Panc1 (cell line): ENCODE measurements at regions not wholly inside any gene's neighbourhood (a gene's known extent, or its start where the extent isn't known, plus 50 kb on each side); places are given as distances from the start of the nearest gene placed in this dataset.

ENCODE experiments used
- ATAC-seq: fragments of 200-7000 bp; cut with Tn5 transposase; 2 replicates; pipeline ENCODE4 v1.9.1; 2020; ENCODE audit warnings: mild to moderate bottlenecking, moderate library complexity
- BruUV-seq: library from RNA; stranded (reverse); fragments of 400-500 nt; replicated peaks from 2 replicates; lab custom pipeline; 2021; lab: Mats Ljungman, UMichigan
- CTCF ChIA-PET: fragments of 300-600 bp; sonication (Branson Sonifier 250); formaldehyde crosslinking; loops from one replicate; lab custom pipeline; 2022; ENCODE audit warnings: antibody characterized with exemption; lab: Charles Lee
- POLR2A ChIA-PET: fragments of 300-600 bp; sonication (Branson Sonifier 250); formaldehyde crosslinking; loops from one replicate; lab custom pipeline; 2022; ENCODE audit warnings: antibody characterized with exemption; lab: Charles Lee
- DNase-seq: peaks from one replicate; pipeline ENCODE4 v3.0.0-alpha.2; 2010; ENCODE audit warnings: low read depth, low spot score
- H3K27ac ChIP-seq: 2 replicates; pipeline ENCODE4 v1.5.1; 2011; ENCODE audit warnings: mild to moderate bottlenecking, low read length, inconsistent platforms
- H3K27me3 ChIP-seq: fragments of 200-500 bp; sonication (Bioruptor generic); 2 replicates; pipeline ENCODE4 v1.6.0; 2014; ENCODE audit warnings: low read length, inconsistent platforms; ENCODE audit not compliant: control insufficient read depth, insufficient read depth
- H3K36me3 ChIP-seq: fragments of 200-500 bp; sonication (Bioruptor generic); 2 replicates; pipeline ENCODE4 v1.5.1; 2014; ENCODE audit warnings: inconsistent platforms, mild to moderate bottlenecking, low read length, moderate library complexity; ENCODE audit not compliant: control insufficient read depth, insufficient read depth
- H3K4me1 ChIP-seq: 2 replicates; pipeline ENCODE4 v1.5.1; 2011; ENCODE audit warnings: inconsistent platforms, mild to moderate bottlenecking, low read length, moderate library complexity; ENCODE audit not compliant: control insufficient read depth, insufficient read depth
- H3K4me3 ChIP-seq, 2 experiments: 2 replicates each; pipeline ENCODE4 v1.5.1; 2011 to 2012; ENCODE audit warnings: low read depth in 2 of 2, low read length in 2 of 2, mild to moderate bottlenecking in 2 of 2, inconsistent platforms in 1 of 2, moderate library complexity in 1 of 2
- H3K9me3 ChIP-seq: fragments of 200-500 bp; sonication (Bioruptor generic); 2 replicates; pipeline ENCODE4 v1.5.1; 2014; ENCODE audit warnings: low read depth, mild to moderate bottlenecking, inconsistent platforms, low read length, moderate library complexity; ENCODE audit not compliant: control insufficient read depth, insufficient read depth
- POLR2AphosphoS5 ChIP-seq: IDR thresholded peaks from 2 replicates; pipeline ENCODE4 v1.6.1; 2012; ENCODE audit warnings: mild to moderate bottlenecking, low read depth, low read length, moderate library complexity
- SIN3A ChIP-seq: IDR thresholded peaks from 2 replicates; pipeline ENCODE4 v1.6.1; 2012; ENCODE audit warnings: low read depth, mild to moderate bottlenecking, low read length, moderate library complexity, borderline replicate concordance; ENCODE audit not compliant: insufficient read depth
- TCF7L2 ChIP-seq: IDR thresholded peaks from 2 replicates; pipeline ENCODE4 v1.6.1; 2011; ENCODE audit warnings: mild to moderate bottlenecking, low read depth, low read length, inconsistent platforms
- in situ Hi-C: cut with HindIII; loops from 2 replicates; pipeline ENCODE4 v1.10.0; 2016; ENCODE audit warnings: low sequenced_read_pairs, low pct_unique_long_range_greater_than_20kb
- intact Hi-C: fragments of 100-400 bp; cut with micrococcal nuclease; formaldehyde crosslinking; loops from one replicate; pipeline ENCODE4 v1.10.0; 2022; ENCODE audit not compliant: unreplicated experiment
- TF ChIP-seq, protein P1 (sequence below), 2 experiments: IDR thresholded peaks; 2 replicates each; pipeline ENCODE4 v1.6.1; 2011 to 2012; ENCODE audit warnings: low read depth in 2 of 2, control low read depth in 1 of 2, low read length in 1 of 2, mild to moderate bottlenecking in 1 of 2, moderate library complexity in 1 of 2; ENCODE audit not compliant: insufficient read depth in 1 of 2
- TF ChIP-seq, protein P2 (sequence below): fragments of 450-650 bp; IDR thresholded peaks from 2 replicates; pipeline ENCODE4 v1.5.1; 2017; ENCODE audit warnings: mild to moderate bottlenecking

DNA sequence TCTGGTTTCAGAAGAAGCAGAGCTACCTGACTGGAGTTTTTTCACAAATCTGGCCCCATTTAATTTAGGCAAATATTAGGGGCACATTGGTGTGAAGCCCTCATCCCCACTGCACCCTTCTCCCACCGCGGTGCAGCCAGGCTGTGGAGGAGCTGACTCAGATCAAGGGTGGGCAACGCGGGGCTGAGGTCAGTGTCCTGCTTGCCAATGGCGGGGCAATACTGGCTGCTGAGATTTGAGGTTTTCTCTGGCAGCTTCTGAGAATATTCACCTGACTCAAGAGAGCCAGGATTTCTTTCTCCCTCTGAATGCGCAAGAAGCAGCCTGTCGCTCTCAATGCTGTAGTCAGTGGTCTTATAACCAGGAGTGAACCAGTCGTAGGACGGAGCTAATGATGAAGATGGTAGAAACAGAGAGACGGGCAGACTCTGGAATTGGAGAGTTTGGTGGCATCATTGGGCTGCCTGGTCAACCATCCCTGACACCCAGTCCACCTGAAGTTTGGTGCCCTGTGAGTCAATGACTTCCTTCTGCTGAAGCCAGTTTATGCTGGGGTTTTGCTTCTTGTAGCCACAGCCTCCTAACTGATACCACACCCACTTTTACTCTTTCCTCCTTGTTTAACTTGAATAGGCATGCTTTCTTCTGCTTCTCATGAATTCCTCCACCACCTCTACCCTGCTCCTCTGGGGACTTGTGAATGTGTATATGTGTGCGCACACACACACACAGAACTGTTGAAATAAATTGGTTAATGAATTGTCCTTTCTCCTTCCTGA lies 123.7 kb upstream of the CTBP2 start:
- ChIA-PET CTCF (no interaction called here), POLR2A (no interaction called here)
- ATAC-seq (no peak), DNase-seq (no peak)
- no peak overlapping the region for H3K27ac ChIP-seq
- H3K9me3 ChIP-seq: no peaks in the 10 kb centered on the region
- no peaks in the 10 kb centered on the region for H3K36me3 ChIP-seq
- H3K4me1 ChIP-seq: no peaks in the 10 kb centered on the region
- no peak overlapping the region for H3K4me3 ChIP-seq
- in situ Hi-C loops: no loop called here
- TF ChIP-seq, protein P1, sequence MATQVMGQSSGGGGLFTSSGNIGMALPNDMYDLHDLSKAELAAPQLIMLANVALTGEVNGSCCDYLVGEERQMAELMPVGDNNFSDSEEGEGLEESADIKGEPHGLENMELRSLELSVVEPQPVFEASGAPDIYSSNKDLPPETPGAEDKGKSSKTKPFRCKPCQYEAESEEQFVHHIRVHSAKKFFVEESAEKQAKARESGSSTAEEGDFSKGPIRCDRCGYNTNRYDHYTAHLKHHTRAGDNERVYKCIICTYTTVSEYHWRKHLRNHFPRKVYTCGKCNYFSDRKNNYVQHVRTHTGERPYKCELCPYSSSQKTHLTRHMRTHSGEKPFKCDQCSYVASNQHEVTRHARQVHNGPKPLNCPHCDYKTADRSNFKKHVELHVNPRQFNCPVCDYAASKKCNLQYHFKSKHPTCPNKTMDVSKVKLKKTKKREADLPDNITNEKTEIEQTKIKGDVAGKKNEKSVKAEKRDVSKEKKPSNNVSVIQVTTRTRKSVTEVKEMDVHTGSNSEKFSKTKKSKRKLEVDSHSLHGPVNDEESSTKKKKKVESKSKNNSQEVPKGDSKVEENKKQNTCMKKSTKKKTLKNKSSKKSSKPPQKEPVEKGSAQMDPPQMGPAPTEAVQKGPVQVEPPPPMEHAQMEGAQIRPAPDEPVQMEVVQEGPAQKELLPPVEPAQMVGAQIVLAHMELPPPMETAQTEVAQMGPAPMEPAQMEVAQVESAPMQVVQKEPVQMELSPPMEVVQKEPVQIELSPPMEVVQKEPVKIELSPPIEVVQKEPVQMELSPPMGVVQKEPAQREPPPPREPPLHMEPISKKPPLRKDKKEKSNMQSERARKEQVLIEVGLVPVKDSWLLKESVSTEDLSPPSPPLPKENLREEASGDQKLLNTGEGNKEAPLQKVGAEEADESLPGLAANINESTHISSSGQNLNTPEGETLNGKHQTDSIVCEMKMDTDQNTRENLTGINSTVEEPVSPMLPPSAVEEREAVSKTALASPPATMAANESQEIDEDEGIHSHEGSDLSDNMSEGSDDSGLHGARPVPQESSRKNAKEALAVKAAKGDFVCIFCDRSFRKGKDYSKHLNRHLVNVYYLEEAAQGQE (IDR thresholded peaks at IDR 0.05; ENCODE audit: insufficient read depth in 1 of 2, low read depth in 2 of 2, low read length in 1 of 2): no peak
- TF ChIP-seq POLR2AphosphoS5 (no peak), TCF7L2 (no peak), SIN3A (no peak)
- TF ChIP-seq, protein P2, sequence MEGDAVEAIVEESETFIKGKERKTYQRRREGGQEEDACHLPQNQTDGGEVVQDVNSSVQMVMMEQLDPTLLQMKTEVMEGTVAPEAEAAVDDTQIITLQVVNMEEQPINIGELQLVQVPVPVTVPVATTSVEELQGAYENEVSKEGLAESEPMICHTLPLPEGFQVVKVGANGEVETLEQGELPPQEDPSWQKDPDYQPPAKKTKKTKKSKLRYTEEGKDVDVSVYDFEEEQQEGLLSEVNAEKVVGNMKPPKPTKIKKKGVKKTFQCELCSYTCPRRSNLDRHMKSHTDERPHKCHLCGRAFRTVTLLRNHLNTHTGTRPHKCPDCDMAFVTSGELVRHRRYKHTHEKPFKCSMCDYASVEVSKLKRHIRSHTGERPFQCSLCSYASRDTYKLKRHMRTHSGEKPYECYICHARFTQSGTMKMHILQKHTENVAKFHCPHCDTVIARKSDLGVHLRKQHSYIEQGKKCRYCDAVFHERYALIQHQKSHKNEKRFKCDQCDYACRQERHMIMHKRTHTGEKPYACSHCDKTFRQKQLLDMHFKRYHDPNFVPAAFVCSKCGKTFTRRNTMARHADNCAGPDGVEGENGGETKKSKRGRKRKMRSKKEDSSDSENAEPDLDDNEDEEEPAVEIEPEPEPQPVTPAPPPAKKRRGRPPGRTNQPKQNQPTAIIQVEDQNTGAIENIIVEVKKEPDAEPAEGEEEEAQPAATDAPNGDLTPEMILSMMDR: no peak
- H3K27me3 ChIP-seq: peaks cover 17% of the 10 kb centered on the region
- no TSS peak for BruUV-seq
- intact Hi-C loops: no loop called here

DNA sequence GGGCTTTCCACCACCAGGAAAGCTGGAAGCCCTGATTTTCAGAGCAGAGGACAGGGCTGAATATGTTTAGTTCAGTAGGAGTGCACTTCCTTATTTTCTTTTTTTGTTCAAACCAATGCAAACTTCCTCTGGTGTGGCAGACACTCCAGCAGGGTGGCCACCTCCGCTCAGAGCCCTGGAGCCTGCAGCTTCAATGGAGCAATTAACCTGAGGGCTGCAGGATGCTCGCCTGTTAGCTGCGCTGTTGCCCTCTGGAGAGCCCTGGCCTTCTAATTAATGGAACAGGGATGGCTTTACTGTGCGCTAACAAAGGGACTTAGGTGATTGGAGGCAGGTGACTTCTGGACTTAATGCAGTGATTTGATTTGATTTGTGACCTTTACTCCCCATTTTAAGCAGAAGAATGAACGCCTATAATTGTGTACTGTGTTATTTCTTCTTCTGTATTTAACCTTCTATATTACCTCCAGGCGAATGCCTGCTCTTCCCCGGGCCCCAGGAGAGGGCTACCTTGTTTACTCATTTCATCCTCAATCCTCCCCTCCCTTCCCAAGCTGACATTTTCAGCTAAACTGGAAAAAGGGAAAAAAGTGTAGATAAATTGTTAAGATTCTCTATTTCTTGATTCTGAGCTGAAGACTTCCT lies 123.0 kb upstream of the CTBP2 start:
- DNase-seq: no peak
- H3K4me3 ChIP-seq: no peak overlapping the region
- BruUV-seq: no TSS peak
- in situ Hi-C loops: no loop called here
- intact Hi-C loops: no loop called here
- ChIA-PET CTCF (interaction anchor here (0.6 kb wide), 2 partner anchors 123 to 1112 kb away, joined by 3 to 4 read pairs; partner anchors contain the start of gene CTBP2), POLR2A (no interaction called here)
- no peak overlapping the region for H3K27ac ChIP-seq
- no peak for TF ChIP-seq SIN3A
- TF ChIP-seq, protein P2: peak; percentile 17; the same call in 1 of the 2 replicates
- H3K4me1 ChIP-seq: no peaks in the 10 kb centered on the region; the same call in 1 of the 2 replicates
- no peaks in the 10 kb centered on the region for H3K36me3 ChIP-seq
- ATAC-seq: no peak
- H3K27me3 ChIP-seq: peaks cover 17% of the 10 kb centered on the region
- H3K9me3 ChIP-seq: no peaks in the 10 kb centered on the region
